ENCODE measurements at regions not wholly inside any gene's neighbourhood (a gene's known extent, or its start where the extent isn't known, plus 50 kb on each side); places are given as distances from the start of the nearest gene placed in this dataset.

DNA sequence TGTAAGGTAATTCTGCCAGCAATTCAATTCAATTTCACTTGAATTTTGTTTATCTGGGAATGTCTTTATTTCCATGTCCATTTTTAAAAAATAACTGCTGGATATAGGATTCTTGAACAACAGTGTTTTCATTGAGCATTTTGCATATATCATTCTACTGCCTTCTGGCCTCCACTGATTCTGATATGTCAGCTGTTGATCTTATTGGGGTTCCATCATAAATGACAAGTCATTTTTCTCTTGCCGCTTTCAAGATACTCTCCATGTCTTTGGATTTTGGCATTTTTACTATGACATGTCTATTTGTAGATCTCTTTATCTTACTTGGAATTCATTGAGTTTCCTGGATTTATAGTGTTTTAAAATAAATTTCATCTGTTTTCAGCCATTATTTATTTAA, 180.5 kb upstream of the LMNTD1 start:
- Histone ChIP-seq H3K9me3 (no peaks in the 10 kb centered on the region), H3K36me3 (no peaks in the 10 kb centered on the region), H3K4me3 (no peak overlapping the region), H3K27me3 (no peaks in the 10 kb centered on the region), H3K4me1 (no peaks in the 10 kb centered on the region), H3K27ac (no peak overlapping the region)
- TF ChIP-seq, protein P1, sequence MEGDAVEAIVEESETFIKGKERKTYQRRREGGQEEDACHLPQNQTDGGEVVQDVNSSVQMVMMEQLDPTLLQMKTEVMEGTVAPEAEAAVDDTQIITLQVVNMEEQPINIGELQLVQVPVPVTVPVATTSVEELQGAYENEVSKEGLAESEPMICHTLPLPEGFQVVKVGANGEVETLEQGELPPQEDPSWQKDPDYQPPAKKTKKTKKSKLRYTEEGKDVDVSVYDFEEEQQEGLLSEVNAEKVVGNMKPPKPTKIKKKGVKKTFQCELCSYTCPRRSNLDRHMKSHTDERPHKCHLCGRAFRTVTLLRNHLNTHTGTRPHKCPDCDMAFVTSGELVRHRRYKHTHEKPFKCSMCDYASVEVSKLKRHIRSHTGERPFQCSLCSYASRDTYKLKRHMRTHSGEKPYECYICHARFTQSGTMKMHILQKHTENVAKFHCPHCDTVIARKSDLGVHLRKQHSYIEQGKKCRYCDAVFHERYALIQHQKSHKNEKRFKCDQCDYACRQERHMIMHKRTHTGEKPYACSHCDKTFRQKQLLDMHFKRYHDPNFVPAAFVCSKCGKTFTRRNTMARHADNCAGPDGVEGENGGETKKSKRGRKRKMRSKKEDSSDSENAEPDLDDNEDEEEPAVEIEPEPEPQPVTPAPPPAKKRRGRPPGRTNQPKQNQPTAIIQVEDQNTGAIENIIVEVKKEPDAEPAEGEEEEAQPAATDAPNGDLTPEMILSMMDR (IDR thresholded peaks at IDR 0.05): no peak
- no peak for DNase-seq
- intact Hi-C loops (cut with DNase I; ENCODE audit: low total_unique reads): no loop called here

DNA sequence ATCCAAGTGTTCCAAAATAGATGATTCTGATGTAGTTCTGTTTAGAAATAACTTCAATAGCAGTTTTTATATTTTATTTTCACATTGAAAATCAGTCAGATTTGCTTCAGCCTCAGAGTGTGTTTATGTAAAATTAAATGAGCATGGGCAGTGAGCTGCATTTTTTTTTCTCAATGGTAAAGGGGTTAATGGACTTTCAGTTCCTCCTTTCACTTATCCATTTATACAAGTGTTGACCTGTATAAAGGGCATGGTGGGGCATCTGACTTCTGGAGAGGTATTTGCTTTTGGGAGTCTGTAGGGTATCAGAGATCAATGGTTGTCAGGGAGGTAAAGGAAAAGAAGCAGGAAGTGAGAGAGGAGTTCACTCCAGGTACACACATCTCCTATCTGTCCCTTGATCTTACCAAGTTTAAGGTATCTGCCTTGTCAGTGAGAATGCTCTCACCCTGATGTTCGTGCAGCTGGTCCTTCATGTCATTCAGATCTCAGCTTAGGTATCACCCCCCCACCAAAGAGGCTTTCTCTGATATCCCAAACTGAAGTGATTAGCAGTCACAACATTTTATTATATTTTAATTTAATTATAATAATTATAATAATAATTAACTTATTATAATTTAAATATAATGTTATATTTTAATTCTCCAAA, 181.6 kb upstream of the LMNTD1 start:
- no peaks in the 10 kb centered on the region for H3K27me3 ChIP-seq
- no peak overlapping the region for H3K4me3 ChIP-seq
- DNase-seq: no peak
- H3K4me1 ChIP-seq: no peaks in the 10 kb centered on the region
- no peak overlapping the region for H3K27ac ChIP-seq
- H3K36me3 ChIP-seq: no peaks in the 10 kb centered on the region
- TF ChIP-seq, protein P1 (IDR thresholded peaks at IDR 0.05): no peak
- intact Hi-C loops (cut with DNase I; ENCODE audit: low total_unique reads): no loop called here
- H3K9me3 ChIP-seq: no peaks in the 10 kb centered on the region

DNA sequence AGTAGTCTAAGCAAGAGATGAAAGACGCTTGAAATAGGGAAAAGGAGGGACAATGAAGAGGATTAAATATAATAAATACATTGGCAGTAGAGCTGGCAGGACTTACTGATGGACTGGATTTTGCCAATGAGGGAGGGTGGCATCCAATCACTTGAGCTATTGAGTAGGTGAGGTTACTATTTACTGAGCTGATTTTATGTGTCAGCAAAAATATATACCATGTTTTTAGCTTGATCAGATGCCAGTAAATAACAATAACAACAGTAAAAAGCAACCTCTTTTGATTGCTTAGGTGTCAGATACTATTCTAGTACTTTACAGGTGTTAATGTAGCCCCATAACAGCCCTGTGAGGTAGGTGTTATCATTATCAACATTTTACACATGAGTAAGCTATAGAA, 187.5 kb upstream of the LMNTD1 start:
- Histone ChIP-seq H3K9me3 (no peaks in the 10 kb centered on the region), H3K4me3 (no peak overlapping the region), H3K36me3 (no peaks in the 10 kb centered on the region), H3K27me3 (no peaks in the 10 kb centered on the region), H3K27ac (no peak overlapping the region), H3K4me1 (no peaks in the 10 kb centered on the region)
- intact Hi-C loops (cut with DNase I; ENCODE audit: low total_unique reads): no loop called here
- TF ChIP-seq, protein P1 (IDR thresholded peaks at IDR 0.05): no peak
- DNase-seq: no peak

DNA sequence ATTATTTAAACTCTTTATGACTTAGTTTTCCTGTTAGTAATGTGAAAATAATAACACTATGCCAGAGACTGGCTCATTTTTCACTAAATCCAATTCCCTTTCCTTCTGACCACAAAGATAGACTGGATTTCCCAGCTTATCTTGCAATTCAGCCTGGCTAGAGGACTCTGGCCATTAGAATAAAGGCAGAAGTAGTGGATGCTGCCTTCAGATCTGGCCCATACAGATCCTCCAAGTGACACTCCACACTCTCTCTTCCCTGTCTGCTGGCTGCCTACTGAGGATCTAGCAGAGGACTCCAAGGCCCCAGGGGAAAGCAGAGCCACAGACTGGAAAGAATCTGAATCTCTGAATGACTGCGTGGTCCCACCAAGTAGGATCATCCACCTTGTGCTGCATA, 188.8 kb upstream of the LMNTD1 start:
- Histone ChIP-seq H3K4me1 (no peaks in the 10 kb centered on the region), H3K27ac (no peak overlapping the region), H3K4me3 (no peak overlapping the region), H3K36me3 (no peaks in the 10 kb centered on the region), H3K27me3 (no peaks in the 10 kb centered on the region), H3K9me3 (no peaks in the 10 kb centered on the region)
- TF ChIP-seq, protein P1 (IDR thresholded peaks at IDR 0.05): no peak
- no peak for DNase-seq
- intact Hi-C loops (cut with DNase I; ENCODE audit: low total_unique reads): no loop called here

DNA sequence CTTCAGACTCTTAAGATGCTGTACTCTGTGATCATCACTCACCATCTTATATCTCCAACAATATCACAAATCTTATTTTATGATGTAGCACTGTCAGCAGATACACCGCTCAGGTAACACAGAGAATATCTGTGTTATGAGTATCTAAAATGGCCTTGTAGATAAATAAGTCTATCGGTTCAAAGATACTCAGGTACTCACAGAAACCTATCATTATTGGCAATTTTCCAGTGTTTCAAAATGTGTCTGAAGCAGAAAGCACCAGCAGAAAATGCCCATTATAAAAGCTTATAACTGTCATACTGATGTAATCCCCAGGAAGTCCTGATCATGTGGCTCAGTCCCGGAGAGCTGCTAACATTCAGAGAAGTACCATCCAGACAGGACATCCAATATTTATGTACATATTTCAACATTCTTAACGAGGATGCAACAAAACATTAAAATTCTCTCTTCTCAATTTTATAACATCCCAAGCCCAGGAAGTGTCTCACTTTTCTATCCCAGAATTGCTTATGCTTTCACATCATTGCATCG, 190.7 kb upstream of the LMNTD1 start:
- H3K4me3 ChIP-seq: no peak overlapping the region
- H3K27ac ChIP-seq: no peak overlapping the region
- no peaks in the 10 kb centered on the region for H3K4me1 ChIP-seq
- DNase-seq: no peak
- H3K36me3 ChIP-seq: no peaks in the 10 kb centered on the region
- no peaks in the 10 kb centered on the region for H3K9me3 ChIP-seq
- intact Hi-C loops (cut with DNase I; ENCODE audit: low total_unique reads): no loop called here
- H3K27me3 ChIP-seq: no peaks in the 10 kb centered on the region
- TF ChIP-seq, protein P1 (IDR thresholded peaks at IDR 0.05): no peak

Data from tibial artery (tissue), 4 donors.